BE2C (cell line): ENCODE measurements at regions not wholly inside any gene's neighbourhood (a gene's known extent, or its start where the extent isn't known, plus 50 kb on each side); places are given as distances from the start of the nearest gene placed in this dataset.

ENCODE experiments used
- DNase-seq: peaks from one replicate; pipeline ENCODE4 v3.0.0-alpha.2; 2020
- H3K27me3 ChIP-seq: fragments of 250-450 bp; sonication (Bioruptor Pico); 2 replicates; pipeline ENCODE4 v1.5.1; 2020; ENCODE audit warnings: mild to moderate bottlenecking
- H3K36me3 ChIP-seq: fragments of 250-450 bp; sonication (Bioruptor Pico); 2 replicates; pipeline ENCODE4 v1.5.1; 2020; ENCODE audit warnings: mild to moderate bottlenecking
- H3K4me1 ChIP-seq: fragments of 250-450 bp; sonication (Bioruptor Pico); 2 replicates; pipeline ENCODE4 v1.5.1; 2020
- H3K4me3 ChIP-seq: 2 replicates; pipeline ENCODE4 v1.5.1; 2011; ENCODE audit warnings: low read depth, low read length
- H3K9me3 ChIP-seq: fragments of 250-450 bp; sonication (Bioruptor Pico); 2 replicates; pipeline ENCODE4 v1.5.1; 2020
- CTCF ChIP-seq: IDR thresholded peaks from 2 replicates; pipeline ENCODE4 v1.5.1; 2012; ENCODE audit warnings: mild to moderate bottlenecking, low read depth, low read length

- H3K4me3 ChIP-seq = no peak overlapping the region
- no peaks in the 10 kb centered on the region for H3K4me1 ChIP-seq
- no peaks in the 10 kb centered on the region for H3K9me3 ChIP-seq
- DNase-seq = no peak
- no peaks in the 10 kb centered on the region for H3K27me3 ChIP-seq
- no peak for TF ChIP-seq CTCF
- H3K36me3 ChIP-seq = no peaks in the 10 kb centered on the region
Observed at GRCh38 chrX:39915596-39915995, 182.2 kb downstream of the BCOR start.

GRCh38 chrX:39921838-39922237 is 175.9 kb downstream of the BCOR start:
- no peak overlapping the region for H3K4me3 ChIP-seq
- no peak for TF ChIP-seq CTCF
- H3K27me3 ChIP-seq = no peaks in the 10 kb centered on the region
- DNase-seq = no peak
- H3K9me3 ChIP-seq = no peaks in the 10 kb centered on the region
- H3K36me3 ChIP-seq = no peaks in the 10 kb centered on the region
- H3K4me1 ChIP-seq = no peaks in the 10 kb centered on the region

- DNase-seq = no peak
- Histone ChIP-seq H3K4me1 (no peaks in the 10 kb centered on the region), H3K4me3 (no peak overlapping the region), H3K36me3 (no peaks in the 10 kb centered on the region), H3K9me3 (no peaks in the 10 kb centered on the region), H3K27me3 (no peaks in the 10 kb centered on the region)
- no peak for TF ChIP-seq CTCF
Observed at GRCh38 chrX:39922488-39922887, 175.3 kb downstream of the BCOR start.

GRCh38 chrX:39922926-39923325 is 174.8 kb downstream of the BCOR start:
- Histone ChIP-seq H3K4me1 (no peaks in the 10 kb centered on the region), H3K9me3 (no peaks in the 10 kb centered on the region), H3K4me3 (no peak overlapping the region), H3K36me3 (no peaks in the 10 kb centered on the region), H3K27me3 (no peaks in the 10 kb centered on the region)
- TF ChIP-seq CTCF = no peak
- DNase-seq = no peak

- Histone ChIP-seq H3K36me3 (no peaks in the 10 kb centered on the region), H3K9me3 (no peaks in the 10 kb centered on the region), H3K4me3 (no peak overlapping the region), H3K27me3 (no peaks in the 10 kb centered on the region), H3K4me1 (no peaks in the 10 kb centered on the region)
- DNase-seq = no peak
- no peak for TF ChIP-seq CTCF
Observed at GRCh38 chrX:39927380-39927779, 170.4 kb downstream of the BCOR start.

GRCh38 chrX:39928704-39929378 is 168.9 kb downstream of the BCOR start:
- no peaks in the 10 kb centered on the region for H3K27me3 ChIP-seq
- no peak overlapping the region for H3K4me3 ChIP-seq
- no peaks in the 10 kb centered on the region for H3K36me3 ChIP-seq
- no peak for DNase-seq
- no peaks in the 10 kb centered on the region for H3K4me1 ChIP-seq
- TF ChIP-seq CTCF = no peak
- no peaks in the 10 kb centered on the region for H3K9me3 ChIP-seq
